Right hindlimb (tissue), 1 donor: ENCODE measurements at regions not wholly inside any gene's neighbourhood (a gene's known extent, or its start where the extent isn't known, plus 50 kb on each side); places are given as distances from the start of the nearest gene placed in this dataset.

Experiments
- DNase-seq: peaks from one replicate; pipeline ENCODE4 v3.0.0-alpha.2; 2018

GRCh38 chr4:54152846-54153600 lies 53.1 kb downstream of the GSX2 start:
- DNase-seq = no peak

GRCh38 chr4:54155936-54156335 lies 56.0 kb downstream of the GSX2 start:
- no peak for DNase-seq

DNA sequence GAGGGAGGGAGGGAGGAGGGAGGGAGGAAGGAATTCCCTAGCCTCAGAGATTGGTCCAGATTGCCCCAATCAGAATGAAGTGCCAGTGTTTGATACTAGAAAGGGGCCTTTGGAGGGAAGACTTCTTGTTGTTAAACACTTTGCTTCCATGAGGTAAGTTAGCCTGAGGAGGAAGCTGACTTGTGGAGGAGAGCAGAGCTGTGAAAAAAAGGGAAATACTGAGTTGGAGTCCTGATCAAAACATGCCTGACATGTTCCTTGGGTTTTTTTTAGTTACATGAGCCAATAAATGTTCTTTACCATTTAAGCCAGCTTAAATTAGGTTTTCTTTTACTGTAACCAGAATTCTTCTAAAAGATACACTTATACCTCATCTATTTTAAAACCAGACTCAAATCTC lies 57.6 kb downstream of the GSX2 start:
- DNase-seq = no peak

- DNase-seq = no peak
Observed at GRCh38 chr4:54159543-54159942, 59.6 kb downstream of the GSX2 start.

DNA sequence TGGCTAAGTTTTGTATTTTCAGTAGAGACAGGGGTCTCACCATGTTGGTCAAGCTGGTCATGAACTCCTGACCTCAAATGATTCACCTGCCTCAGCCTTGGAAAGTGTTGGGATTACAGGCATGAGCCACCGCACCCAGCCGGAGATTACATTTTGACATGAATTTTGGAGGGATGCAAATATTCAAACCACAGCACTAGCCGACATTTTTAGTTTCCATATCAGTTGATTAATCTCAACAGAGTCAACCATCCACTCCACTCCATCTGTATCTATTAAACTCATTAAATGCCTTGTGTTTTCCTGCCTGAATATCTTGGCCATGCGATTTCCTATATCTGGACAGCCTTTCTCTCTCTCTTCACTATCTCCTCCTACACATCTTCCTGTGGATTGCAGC lies 64.1 kb upstream of the PDGFRA start:
- no peak for DNase-seq

- DNase-seq = peak; percentile 46
Observed at GRCh38 chr4:54165438-54165837, 63.7 kb upstream of the PDGFRA start.

DNA sequence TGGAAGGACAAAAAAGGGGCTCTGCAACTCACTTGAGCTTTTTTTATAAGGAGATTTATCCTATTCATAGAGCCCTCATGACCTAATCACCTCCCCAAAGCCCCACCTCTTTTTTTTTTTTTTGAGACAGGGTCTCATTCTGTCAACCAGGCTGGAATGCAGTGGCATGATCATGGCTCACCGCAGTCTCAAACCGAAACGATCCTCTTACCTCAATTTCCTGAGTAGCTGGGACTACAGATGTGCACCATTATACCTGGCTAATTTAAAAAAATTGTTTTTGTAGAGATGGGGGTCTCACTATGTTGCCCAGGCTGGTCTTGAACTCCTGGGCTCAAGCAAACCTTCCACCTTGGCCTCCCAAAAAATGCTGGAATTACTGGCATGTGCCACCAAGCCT lies 61.6 kb upstream of the PDGFRA start:
- DNase-seq = no peak

GRCh38 chr4:54169176-54169575 lies 59.9 kb upstream of the PDGFRA start:
- no peak for DNase-seq

GRCh38 chr4:54172156-54172555 lies 56.9 kb upstream of the PDGFRA start:
- DNase-seq = no peak

DNA sequence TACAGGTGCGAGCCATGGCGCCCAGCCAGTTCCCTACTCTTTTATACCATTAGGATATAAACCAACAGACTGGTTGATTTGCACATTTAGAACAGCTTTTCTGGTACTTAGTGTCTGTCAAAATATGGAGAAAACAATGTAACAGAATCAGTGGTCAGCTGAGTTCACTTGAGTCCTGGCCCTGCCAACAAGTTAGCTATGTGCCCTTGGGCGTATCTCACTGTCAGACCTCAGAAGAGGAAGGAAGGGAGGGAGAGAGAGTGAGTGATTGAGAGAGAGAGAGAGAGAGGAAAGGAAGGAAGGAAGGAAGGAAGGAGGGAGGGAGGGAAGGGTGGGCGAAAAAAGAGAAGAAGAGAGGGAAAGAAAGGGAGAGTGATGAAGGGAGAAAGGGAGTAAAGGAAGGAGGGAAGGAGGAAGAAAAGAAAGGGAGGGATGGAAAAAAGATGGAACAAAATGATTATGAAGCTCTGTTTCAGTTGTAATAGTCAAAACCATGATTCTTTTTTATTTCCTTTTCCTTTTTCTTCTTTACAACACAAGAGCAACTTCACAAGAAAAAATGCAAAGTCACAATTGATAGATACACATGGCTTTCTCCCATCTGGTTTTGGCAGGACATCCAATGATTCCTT lies 55.7 kb upstream of the PDGFRA start:
- no peak for DNase-seq

GRCh38 chr4:54176202-54176601 lies 52.9 kb upstream of the PDGFRA start:
- no peak for DNase-seq
